GM19351 (cell line): ENCODE measurements at regions not wholly inside any gene's neighbourhood (a gene's known extent, or its start where the extent isn't known, plus 50 kb on each side); places are given as distances from the start of the nearest gene placed in this dataset.

Experiments used
- ATAC-seq: cut with Tn5 transposase; IDR thresholded peaks from one replicate; pipeline ENCODE4 v1.9.1; 2021; ENCODE audit warnings: mild to moderate bottlenecking, moderate library complexity; ENCODE audit not compliant: unreplicated experiment

DNA sequence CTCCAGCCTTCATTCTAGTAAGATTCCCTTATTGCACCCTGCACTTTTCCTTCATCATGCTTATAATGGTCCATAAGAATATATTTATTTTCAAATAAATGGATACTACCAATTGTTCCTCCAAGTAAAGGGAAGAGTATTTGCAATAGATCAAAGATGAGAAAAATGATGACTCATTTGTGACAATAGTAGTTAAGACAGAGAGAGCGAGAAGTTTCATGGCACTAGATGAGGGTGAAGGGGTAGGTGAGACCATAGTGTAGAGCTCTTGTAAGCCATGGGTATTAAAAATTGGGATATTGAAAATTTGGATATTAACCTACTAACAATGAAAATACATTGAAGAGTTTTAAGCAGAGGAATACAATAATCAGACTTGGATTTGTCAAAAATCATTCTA, 404.6 kb downstream of the EFNA5 start:
- ATAC-seq = no peak

DNA sequence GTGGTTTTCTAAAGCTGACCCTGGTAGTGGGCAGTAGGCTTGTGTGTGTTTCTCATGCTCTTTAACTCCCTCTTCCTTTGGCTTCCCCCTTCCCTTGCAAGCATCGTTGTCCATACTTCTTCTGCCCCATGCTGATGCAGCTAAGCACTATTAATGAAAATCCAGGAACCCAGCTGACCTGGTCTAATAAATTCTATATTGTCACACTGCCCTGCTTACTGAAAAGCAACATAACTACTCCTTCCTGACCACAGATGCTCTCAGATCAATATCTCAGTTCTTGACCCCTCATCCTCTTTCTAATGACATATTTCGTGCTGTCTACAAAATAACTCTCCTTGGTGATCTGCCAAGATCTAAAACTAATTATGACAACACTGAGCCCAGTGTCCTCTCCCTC, 405.5 kb downstream of the EFNA5 start:
- ATAC-seq = no peak

DNA sequence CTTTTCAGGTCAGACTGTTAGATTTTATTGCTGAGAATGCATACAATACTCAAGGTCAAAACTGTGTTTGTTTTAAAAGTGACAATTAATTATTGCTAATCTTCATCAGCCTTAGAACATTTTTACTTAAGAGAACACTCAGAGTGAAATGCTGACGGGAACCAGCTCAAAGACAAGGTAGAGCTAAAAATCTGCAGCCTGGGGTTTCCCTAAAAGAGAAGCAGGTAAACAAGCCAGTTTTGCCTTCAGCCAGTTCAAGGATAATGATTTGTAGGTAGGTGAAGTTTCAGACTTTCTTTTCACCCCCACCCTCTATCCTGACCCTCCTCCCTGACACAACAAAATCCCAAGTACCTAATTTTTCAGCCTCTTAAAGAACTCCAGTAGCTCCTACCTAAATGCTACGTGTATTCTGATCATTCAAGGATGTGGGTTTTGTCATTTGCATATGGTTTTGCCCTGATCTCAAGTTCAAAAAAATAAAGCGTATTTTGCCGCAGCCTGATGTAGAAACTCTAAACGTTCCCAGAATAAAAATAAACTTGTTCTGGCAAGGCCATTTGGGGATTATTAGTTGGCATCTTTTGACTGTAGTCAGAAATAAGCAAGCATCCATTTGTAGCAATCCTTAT, 407.2 kb downstream of the EFNA5 start:
- no peak for ATAC-seq

DNA sequence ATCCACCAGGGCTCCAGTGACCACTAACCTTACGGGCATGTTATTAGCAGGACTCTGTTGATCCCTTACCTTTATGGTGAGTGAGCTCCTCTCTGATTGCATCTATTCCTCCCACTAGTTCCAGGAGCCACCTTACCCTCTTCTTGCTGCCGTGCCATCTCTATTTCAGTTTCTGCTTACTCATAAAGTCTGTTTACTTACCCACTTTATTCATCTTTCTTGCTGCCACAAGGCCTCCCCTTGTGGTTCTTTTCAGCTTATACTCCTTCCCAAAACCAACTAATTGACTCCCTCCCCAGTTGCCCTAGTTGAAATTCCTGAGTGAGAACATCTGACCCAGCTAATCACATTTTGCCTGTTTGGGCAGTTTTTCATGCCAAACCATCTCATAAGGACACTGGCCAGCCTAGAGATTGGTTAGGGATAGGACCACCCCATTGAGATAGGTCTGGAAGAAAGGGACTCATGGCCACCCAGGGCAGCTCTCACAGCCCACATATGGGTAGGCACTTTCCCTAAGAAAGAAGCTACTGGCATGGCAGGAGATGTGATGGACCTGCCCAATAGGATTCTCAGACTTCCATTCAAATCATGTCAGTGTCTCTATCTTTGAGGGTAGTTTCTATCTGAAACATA, 412.7 kb downstream of the EFNA5 start:
- ATAC-seq = no peak

DNA sequence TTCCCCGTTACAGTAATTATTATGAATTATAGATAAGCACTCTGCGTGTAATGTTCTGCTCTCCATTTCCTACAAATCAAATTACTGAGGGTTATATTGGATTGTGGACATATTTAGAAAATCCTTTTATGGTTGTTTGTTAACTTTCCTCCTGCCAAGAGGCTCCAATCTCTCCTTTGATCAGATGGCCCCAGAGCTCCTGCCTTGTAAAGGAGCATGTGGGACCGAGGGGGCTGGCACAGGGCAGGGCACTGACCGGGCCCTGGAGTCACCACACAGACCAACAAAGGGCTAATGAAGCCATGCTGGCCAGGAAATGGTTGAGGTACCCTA, 415.9 kb downstream of the EFNA5 start:
- no peak for ATAC-seq

DNA sequence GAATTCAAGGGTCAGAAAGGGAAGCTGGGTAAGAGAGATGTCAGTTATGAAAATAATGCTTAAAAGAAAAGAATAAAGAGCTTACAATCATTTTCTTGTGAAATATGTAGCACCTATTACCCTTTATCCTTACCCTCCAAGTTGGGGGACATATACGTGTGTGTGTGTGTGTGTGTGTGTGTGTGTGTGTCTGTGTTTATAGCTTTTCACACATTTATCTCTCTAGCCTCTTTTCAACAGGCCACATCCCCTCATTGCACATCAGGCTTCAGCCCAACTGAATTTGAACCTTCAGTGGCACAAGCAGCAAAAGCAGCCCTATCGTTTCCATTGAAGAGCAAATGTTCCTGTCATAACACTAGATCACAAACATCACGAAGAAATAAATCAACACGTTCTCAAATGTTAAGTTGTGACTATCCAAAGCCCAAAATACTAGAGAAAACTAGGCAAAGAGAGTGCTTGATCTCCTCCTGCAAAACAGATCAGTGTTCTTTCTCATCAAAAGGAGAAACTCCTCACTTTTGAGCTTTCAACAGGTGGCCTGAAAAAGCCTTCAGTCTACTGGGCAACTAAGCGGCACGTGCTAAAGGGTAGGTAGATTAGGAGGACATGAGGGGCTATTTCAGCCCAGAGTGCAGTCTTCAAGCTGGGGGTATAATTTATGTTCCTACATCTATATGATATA, 416.4 kb downstream of the EFNA5 start:
- no peak for ATAC-seq

DNA sequence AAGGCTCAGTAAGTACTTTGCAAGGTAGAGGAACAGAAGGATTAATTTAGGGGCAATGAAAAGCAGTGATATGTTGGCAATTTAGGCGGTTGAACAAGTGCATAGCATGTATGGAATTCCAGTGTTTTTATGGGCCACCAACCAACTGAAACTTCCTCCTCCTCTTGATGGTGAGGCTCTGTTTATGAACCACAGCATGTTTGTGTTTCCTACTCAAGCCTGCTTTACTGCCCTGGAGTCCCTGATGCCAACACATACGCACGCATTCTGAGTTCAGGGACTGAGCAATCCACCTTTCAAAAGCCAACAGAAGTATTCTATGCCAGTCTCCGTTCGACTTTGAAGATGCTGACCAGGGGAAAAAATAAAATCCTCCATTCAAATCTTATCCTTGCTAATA, 417.5 kb downstream of the EFNA5 start:
- no peak for ATAC-seq

DNA sequence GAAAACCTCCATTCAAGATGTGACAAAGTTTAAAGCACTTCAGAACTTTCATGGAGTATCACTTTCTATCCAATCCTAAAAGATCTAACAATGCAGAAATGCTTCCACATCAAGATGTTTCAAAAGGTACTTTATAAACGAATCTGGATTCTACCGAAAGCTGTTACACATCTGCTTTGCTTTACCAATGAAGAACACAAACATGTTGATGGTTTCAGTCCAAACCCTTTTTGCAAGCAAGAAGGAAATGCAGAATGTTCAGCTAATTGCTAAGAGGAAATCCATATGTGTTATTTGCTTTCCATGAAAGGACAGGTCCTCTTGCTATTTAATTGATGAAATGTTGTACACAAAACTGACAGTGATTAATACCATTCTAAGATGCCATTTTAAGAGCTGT, 419.6 kb downstream of the EFNA5 start:
- no peak for ATAC-seq

DNA sequence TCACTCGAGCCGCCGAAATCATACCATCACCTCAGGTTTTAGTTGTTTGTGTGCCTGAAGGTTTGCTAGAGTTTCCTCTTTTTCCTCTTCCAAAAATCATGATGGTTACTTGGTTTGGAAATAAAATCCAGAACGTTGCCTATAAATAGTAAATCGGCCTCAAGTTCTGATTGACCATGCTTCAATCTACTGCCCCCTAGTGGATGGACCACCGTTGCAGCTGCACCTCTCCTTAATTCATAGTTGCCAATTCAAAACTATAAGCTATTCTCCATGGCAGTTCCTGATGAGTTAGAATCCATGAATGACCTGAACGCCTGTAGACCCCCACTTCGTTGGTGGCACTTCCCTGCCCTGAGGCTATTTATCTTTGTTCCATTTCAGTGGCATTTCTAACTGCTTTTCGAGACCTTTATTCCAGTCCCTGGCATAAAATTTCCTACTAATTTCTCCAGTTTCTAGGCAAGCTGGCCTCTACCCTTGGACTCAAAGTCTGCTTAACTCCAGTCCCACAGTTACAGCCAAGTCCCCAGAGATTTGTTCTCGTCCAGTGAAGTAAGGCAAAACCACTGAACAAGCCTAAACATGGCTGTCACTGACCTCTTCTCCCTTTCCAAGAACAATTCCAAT, 422.6 kb downstream of the EFNA5 start:
- peak; percentile 66 for ATAC-seq

DNA sequence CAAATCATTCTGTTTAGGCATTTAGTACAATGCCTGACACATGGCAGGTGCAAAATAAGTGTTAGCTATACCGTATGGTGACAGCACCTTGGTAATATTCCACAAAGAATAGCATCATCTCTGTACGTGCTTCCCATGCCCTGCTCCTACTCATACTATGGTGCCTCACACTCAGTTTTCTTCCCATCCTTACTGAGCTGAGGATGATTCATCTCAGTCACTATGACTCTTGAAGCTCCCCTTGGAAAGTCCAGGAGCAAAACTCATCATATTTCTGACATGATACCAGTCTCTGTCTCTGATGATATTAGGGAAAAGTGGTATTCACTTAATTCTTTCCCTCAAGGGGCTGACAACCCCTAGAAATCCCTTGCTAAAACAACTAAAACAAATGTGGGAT, 423.3 kb downstream of the EFNA5 start:
- ATAC-seq = no peak

DNA sequence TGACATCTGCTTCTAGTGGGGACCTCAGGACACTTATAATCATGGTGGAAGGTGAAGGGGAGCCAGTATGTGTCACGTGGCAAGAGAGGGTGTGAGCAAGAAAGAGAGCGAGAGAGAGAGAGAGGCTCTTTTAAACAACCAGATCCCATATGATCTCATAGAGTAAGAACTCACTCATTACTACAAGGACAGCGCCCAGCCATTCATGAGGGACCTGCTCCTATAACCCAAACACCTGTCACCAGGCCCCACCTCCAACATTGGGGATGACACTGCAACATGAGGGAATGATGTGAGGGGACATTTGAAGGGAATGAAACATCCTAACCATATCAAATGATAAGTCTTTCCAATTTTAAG, 427.5 kb downstream of the EFNA5 start:
- ATAC-seq = no peak

DNA sequence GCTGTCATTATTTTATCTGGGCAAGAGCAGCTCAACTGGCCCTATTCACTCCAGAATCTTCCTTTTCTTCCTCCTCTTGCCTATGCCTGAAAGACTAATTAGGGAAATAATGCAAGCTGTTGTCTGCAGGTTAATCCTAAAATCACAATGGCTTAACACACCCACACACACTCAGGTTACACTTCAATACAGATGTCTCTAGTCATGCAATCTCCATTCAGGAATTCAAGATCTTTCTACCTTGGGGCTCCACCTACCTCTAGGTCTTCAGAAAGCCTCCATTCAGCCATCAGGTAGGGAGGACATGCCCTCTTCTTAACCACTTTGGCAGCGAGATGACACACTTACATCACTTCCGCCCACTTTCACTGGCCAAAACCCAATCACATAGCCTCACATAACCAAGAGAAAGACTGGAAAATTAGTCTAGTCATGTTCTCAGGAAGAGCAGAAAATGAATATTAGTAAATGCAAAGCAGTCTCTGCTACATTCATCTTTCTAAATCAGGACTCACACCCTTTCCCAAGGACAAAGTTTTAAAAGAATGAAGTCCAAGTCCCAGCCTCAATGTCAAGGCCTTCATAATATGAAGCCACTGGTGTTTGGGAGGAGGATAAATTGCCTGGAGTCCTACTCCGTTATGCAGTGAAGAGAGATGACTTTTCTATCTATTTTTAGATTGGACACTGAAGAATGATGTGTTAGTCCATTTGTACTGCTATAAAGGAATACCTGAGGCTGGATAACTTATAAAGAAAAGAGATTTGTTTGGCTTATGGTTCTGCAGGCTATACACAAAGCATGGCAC, 428.1 kb downstream of the EFNA5 start:
- no peak for ATAC-seq

DNA sequence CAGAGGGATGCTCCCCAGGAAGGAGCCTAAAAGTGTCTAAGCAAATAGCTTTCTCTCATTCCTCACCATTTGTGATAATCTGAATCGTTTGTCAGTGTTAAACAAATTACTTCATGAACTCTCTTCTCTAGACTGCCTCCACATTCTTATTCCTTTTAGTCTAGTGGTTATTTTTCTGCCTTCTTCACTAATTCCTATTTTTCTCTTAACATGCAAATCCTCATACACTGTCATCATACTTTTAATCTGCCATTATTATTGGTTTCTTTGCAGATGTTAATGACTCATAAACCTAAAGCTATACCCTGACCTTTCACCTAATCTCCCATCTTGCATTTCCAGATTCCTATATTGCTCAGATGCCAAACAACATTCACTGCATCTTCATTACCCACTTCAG, 428.9 kb downstream of the EFNA5 start:
- ATAC-seq = no peak

DNA sequence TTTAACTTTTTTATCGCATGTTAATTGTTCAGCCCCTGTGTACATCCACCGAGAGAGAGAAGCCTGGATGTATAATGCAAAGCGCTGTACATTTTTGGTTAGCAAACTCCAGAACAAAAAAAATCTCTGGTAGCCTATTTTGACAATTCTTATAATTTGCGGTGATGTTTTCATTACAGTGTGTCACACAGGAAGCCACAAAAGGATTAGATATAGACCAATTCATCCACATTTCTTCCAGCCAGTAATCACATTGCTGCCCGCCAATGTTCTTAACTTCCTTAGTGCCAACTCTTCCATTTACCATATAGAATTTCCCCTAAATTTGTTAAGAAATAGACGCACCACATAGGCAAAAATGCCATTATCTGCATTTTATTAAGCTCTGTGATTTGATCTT, 435.6 kb downstream of the EFNA5 start:
- ATAC-seq = no peak

DNA sequence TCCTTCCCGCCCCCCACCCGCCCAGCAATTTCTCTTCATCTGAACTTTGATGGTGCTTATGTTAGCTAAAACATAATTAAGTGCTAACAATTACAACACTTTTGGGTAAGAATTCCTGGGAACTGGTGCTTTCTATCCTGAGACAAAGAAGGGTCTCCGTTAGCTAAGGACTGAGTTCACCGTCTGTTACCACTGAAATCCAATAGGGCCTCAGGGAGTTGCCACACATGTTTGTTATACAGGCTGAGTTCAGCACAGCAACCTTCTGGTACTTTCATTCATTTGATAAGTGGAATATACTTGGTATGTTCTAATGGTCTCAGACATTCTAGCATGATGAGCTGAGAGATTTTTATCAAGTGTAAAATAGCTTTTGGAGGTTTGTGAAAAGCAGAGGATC, 437.9 kb downstream of the EFNA5 start:
- no peak for ATAC-seq

DNA sequence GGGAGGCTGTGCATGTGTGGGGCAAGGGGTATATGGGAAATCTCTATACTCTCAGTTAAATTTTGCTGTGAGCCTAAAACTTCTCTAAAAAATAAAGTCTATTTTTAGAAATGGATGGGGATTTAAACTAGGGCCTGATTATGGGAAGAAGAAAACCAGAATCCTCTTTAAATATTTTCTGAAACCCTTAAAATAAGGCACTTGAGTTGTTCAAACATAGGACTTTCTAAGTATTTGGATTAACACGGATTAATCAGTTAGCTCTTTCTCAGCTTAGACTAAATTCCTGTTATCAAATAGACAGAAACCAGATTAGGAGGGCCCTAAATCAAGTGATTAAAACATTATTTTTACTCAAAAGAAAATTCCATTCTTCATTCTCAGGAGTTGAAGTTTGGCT, 438.4 kb downstream of the EFNA5 start:
- ATAC-seq = no peak

DNA sequence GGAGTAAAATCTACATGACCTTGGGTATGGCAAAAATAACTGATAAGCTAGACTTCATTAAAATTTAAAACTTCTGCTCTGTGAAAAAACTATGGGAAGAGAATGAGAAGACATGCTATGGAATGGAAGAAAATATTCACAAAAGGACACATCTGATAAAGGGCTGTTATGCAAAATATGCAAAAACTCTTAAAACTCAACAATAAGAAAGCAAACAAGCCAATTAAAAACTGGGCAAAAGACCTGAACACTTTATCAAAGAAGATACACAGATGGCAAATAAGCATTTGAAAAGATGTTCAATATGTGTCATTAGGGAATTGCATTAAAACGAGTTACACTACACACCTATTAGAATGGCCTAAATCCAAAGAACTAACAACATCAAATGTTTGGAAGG, 439.5 kb downstream of the EFNA5 start:
- no peak for ATAC-seq

DNA sequence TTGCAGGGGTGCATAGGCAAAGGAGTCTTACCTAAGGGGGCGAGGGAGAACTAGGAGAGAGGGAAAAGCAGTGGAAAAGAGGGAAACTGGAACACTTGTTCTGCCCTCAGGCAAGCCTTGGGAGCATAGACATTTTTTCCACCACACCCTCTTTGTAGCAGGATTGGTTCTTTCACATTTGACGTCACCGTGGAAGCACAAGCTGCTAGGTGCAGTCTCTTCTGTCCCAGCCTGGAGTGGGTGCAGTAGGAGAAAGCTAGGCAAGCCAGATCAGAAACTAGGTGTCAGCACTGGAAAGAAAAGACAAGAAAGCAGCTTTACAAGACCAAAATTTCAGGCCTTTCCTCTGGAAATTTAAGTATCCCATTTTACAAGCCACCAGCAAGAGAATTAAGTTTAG, 440.4 kb downstream of the EFNA5 start:
- ATAC-seq = no peak

DNA sequence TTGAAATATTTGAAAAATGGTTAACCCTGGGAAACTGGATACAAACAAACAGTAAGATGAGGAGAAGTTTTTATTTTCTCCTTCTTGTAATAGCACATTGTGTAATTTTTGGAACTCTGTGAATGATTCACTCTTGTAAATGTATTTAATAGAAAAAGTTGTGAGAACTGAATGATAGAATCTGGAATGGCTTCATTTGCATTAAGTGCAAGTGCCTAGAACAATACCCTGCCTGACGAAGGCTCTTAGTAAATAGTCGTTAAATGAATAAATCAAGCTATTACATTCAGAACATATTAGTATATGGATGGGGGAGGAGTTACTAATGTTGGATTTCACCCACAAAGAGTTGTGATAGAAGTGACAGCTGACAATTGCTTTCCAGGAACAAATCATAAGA, 442.5 kb downstream of the EFNA5 start:
- ATAC-seq = no peak

DNA sequence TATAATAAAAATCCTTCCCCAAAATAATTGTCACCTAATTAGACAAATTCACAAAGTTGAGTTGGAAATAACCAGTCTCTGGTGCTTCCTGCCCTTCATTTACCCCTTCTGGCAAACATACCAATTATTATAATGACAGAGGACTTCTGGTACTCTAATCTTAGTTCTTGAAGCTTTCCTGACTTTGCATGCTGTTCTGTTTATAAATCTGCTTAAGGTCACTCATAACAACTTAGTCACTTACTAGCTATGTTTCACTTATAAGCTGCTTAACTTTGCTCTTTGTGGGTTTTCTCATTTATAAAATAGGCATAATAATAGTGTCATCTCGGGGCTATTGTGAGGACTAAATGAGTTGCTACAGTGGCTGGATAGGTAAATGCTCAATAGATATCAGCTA, 446.5 kb downstream of the EFNA5 start:
- ATAC-seq = no peak

DNA sequence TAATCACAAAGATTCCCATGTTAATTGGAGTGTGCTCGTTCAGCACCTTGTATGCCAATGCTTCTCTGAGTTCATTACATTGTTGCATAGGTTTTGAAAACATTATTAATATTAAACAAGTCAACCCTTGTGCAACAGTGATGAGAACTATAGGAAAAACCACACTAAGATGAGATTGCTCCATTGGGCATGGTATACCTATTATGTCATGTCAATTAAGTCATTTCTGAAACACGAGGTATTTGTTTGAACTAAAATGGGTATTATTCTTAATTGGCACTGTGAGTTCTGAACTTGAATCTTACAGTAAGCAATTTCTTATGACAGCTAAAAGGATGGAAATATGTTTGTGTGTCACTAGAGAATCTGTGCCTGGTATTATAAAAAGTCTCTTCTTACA, 447.7 kb downstream of the EFNA5 start:
- no peak for ATAC-seq

DNA sequence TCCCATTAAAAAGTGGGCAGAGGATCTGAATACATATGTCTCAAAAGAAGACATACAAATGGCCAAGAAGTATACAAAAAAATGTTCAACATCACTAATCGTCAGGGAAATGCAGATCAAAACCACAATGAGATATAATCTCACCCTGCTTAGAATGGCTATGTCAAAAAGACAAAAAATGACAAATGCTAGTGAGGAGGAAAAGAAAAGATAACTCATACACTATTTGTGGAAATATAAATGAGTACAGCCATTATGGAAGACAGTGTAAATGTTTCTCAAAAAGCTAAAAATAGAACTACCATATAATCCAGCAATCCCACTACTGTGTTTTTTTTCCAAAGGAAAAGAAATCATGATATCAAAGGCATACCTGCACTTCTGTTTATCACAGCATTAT, 450.7 kb downstream of the EFNA5 start:
- no peak for ATAC-seq
